HCT116 (cell line): ENCODE measurements at regions not wholly inside any gene's neighbourhood (a gene's known extent, or its start where the extent isn't known, plus 50 kb on each side); places are given as distances from the start of the nearest gene placed in this dataset.

Source experiments
- CBX3 ChIP-seq: IDR thresholded peaks from 2 replicates; pipeline ENCODE4 v1.6.1; 2012; ENCODE audit warnings: low read depth
- CEBPB ChIP-seq: IDR thresholded peaks from 2 replicates; pipeline ENCODE4 v1.6.1; 2012; ENCODE audit warnings: low read depth
- ELF1 ChIP-seq: IDR thresholded peaks from 2 replicates; pipeline ENCODE4 v1.6.1; 2012; ENCODE audit warnings: low read depth, borderline replicate concordance
- POLR2A ChIP-seq: IDR thresholded peaks from 2 replicates; pipeline ENCODE4 v1.7.0; 2011; ENCODE audit warnings: borderline replicate concordance; ENCODE audit not compliant: insufficient read depth, insufficient read length; ENCODE audit errors: extremely low read depth
- RAD21 ChIP-seq: IDR thresholded peaks from 2 replicates; pipeline ENCODE4 v1.6.1; 2012; ENCODE audit warnings: low read depth, mild to moderate bottlenecking
- SIN3A ChIP-seq: IDR thresholded peaks from 2 replicates; pipeline ENCODE4 v1.6.1; 2012; ENCODE audit warnings: low read depth
- ZFX ChIP-seq: fragments of 450-650 bp; IDR thresholded peaks from 2 replicates; pipeline ENCODE4 v1.6.1; 2017
- ZNF274 ChIP-seq: fragments of 200-500 bp; sonication (Bioruptor generic); IDR thresholded peaks from 2 replicates; pipeline ENCODE4 v1.6.1; 2014; ENCODE audit warnings: mild to moderate bottlenecking, low read depth, low read length, inconsistent platforms
- TF ChIP-seq, protein P1 (sequence below), 3 experiments: fragments of 200-600 bp in 1 of 3; sonication (generic) in 1 of 3; IDR thresholded peaks in 2 of 3; conservative IDR thresholded peaks in 1 of 3; 2 replicates each; pipeline ENCODE4 v1.5.1; 2012 to 2017; ENCODE audit warnings: low read depth in 2 of 3, low read length in 2 of 3, antibody characterized with exemption in 1 of 3, borderline replicate concordance in 1 of 3, control low read depth in 1 of 3, mild to moderate bottlenecking in 1 of 3, mixed read lengths in 1 of 3, mixed run types in 1 of 3, moderate library complexity in 1 of 3; ENCODE audit not compliant: insufficient read depth in 1 of 3
- TF ChIP-seq, protein P2 (sequence below): IDR thresholded peaks from 2 replicates; pipeline ENCODE4 v1.6.1; 2012; ENCODE audit warnings: low read depth
- TF ChIP-seq, protein P3 (sequence below): IDR thresholded peaks from 2 replicates; pipeline ENCODE4 v1.6.1; 2011; ENCODE audit warnings: mild to moderate bottlenecking, low read length, moderate library complexity; ENCODE audit not compliant: insufficient replicate concordance; ENCODE audit errors: extremely low read depth

DNA sequence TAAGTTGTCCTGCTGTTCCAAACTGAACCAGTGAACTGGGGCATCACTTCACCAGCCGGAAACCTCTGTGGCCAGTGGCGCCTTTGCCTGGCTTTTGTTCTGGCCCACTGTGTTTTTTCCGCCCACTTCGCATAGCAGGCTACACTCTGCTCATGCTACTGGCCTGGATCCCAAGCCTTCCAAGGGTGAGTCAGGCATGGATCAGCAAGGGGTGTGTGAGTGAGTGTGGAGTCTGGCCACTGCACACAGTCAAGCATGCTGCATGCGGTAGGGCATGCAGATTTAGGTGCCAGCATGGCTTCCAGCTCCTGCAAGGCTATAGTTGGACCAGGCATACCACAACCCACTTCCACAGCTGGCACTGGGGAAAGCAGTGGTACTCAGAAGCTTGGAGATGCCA lies 1967.9 kb downstream of the C4orf33 start:
- TF ChIP-seq, protein P1, sequence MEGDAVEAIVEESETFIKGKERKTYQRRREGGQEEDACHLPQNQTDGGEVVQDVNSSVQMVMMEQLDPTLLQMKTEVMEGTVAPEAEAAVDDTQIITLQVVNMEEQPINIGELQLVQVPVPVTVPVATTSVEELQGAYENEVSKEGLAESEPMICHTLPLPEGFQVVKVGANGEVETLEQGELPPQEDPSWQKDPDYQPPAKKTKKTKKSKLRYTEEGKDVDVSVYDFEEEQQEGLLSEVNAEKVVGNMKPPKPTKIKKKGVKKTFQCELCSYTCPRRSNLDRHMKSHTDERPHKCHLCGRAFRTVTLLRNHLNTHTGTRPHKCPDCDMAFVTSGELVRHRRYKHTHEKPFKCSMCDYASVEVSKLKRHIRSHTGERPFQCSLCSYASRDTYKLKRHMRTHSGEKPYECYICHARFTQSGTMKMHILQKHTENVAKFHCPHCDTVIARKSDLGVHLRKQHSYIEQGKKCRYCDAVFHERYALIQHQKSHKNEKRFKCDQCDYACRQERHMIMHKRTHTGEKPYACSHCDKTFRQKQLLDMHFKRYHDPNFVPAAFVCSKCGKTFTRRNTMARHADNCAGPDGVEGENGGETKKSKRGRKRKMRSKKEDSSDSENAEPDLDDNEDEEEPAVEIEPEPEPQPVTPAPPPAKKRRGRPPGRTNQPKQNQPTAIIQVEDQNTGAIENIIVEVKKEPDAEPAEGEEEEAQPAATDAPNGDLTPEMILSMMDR (IDR thresholded peaks at IDR 0.05 in 2 of 3, conservative IDR thresholded peaks at IDR 0.05 in 1 of 3; ENCODE audit: borderline replicate concordance in 1 of 3, insufficient read depth in 1 of 3, low read depth in 2 of 3, low read length in 2 of 3) = no peak
- TF ChIP-seq POLR2A (no peak), ELF1 (no peak), ZNF274 (no peak), ZFX (no peak), RAD21 (no peak), CEBPB (no peak), SIN3A (no peak), CBX3 (no peak)
- TF ChIP-seq, protein P2, sequence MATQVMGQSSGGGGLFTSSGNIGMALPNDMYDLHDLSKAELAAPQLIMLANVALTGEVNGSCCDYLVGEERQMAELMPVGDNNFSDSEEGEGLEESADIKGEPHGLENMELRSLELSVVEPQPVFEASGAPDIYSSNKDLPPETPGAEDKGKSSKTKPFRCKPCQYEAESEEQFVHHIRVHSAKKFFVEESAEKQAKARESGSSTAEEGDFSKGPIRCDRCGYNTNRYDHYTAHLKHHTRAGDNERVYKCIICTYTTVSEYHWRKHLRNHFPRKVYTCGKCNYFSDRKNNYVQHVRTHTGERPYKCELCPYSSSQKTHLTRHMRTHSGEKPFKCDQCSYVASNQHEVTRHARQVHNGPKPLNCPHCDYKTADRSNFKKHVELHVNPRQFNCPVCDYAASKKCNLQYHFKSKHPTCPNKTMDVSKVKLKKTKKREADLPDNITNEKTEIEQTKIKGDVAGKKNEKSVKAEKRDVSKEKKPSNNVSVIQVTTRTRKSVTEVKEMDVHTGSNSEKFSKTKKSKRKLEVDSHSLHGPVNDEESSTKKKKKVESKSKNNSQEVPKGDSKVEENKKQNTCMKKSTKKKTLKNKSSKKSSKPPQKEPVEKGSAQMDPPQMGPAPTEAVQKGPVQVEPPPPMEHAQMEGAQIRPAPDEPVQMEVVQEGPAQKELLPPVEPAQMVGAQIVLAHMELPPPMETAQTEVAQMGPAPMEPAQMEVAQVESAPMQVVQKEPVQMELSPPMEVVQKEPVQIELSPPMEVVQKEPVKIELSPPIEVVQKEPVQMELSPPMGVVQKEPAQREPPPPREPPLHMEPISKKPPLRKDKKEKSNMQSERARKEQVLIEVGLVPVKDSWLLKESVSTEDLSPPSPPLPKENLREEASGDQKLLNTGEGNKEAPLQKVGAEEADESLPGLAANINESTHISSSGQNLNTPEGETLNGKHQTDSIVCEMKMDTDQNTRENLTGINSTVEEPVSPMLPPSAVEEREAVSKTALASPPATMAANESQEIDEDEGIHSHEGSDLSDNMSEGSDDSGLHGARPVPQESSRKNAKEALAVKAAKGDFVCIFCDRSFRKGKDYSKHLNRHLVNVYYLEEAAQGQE = no peak
- TF ChIP-seq, protein P3, sequence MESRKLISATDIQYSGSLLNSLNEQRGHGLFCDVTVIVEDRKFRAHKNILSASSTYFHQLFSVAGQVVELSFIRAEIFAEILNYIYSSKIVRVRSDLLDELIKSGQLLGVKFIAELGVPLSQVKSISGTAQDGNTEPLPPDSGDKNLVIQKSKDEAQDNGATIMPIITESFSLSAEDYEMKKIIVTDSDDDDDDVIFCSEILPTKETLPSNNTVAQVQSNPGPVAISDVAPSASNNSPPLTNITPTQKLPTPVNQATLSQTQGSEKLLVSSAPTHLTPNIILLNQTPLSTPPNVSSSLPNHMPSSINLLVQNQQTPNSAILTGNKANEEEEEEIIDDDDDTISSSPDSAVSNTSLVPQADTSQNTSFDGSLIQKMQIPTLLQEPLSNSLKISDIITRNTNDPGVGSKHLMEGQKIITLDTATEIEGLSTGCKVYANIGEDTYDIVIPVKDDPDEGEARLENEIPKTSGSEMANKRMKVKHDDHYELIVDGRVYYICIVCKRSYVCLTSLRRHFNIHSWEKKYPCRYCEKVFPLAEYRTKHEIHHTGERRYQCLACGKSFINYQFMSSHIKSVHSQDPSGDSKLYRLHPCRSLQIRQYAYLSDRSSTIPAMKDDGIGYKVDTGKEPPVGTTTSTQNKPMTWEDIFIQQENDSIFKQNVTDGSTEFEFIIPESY = no peak
